Esophagus squamous epithelium (tissue), 5 donors: ENCODE measurements at regions not wholly inside any gene's neighbourhood (a gene's known extent, or its start where the extent isn't known, plus 50 kb on each side); places are given as distances from the start of the nearest gene placed in this dataset.

Experiments used
- DNase-seq: peaks from one replicate; lab custom pipeline; 2025; lab: John Stamatoyannopoulos, UW
- H3K27ac ChIP-seq, 4 donors: fragments of 200-600 bp; sonication (generic); one replicate each; pipeline ENCODE4 v1.5.1; 2016 to 2019; ENCODE audit warnings: mild to moderate bottlenecking in 1 of 4
- H3K27me3 ChIP-seq, 4 donors: fragments of 200-600 bp; sonication (generic); 1 replicate in 3 of 4; 2 replicates in 1 of 4; pipeline versions ENCODE4 v1.5.1 to v1.6.0; 2017 to 2021; ENCODE audit warnings: antibody characterized with exemption in 1 of 4
- H3K36me3 ChIP-seq, 3 donors: fragments of 200-600 bp; sonication (generic); one replicate each; pipeline ENCODE4 v1.5.1; 2016 to 2019
- H3K4me1 ChIP-seq, 3 donors: fragments of 200-600 bp; sonication (generic); one replicate each; pipeline ENCODE4 v1.5.1; 2017 to 2019
- H3K4me3 ChIP-seq, 4 donors: fragments of 200-600 bp; sonication (generic); 1 replicate in 3 of 4; 2 replicates in 1 of 4; pipeline ENCODE4 v1.5.1; 2016 to 2019; ENCODE audit warnings: mild to moderate bottlenecking in 2 of 4, moderate library complexity in 1 of 4
- H3K9me3 ChIP-seq, 3 donors: fragments of 200-600 bp; sonication (generic); one replicate each; pipeline ENCODE4 v1.5.1; 2016 to 2019
- POLR2A ChIP-seq, 4 donors: fragments of 450-650 bp; IDR thresholded peaks; one replicate each; pipeline ENCODE4 v1.6.1; 2017; ENCODE audit warnings: antibody characterized with exemption in 4 of 4, mild to moderate bottlenecking in 4 of 4, moderate library complexity in 3 of 4
- whole genome bisulfite sequencing, 2 donors: methylation state at CpG; one replicate each; pipeline ENCODE4 v1.1.5; 2018; 5-methylcytosine and 5-hydroxymethylcytosine counted together
- intact Hi-C: fragments of 100-400 bp; cut with DNase I; formaldehyde crosslinking; loops from one replicate; pipeline ENCODE4 v1.15.0; 2022
- TF ChIP-seq, protein P1 (sequence below), 6 experiments: fragments of 450-650 bp in 4 of 6; fragments of 200-600 bp in 2 of 6; sonication (generic) in 2 of 6; IDR thresholded peaks; one replicate each; pipeline ENCODE4 v1.5.1; 2016 to 2019; ENCODE audit warnings: antibody characterized with exemption in 6 of 6, mild to moderate bottlenecking in 4 of 6, moderate library complexity in 4 of 6
- donor health status: DM: yes; HTN: yes; CAD: no.

DNA sequence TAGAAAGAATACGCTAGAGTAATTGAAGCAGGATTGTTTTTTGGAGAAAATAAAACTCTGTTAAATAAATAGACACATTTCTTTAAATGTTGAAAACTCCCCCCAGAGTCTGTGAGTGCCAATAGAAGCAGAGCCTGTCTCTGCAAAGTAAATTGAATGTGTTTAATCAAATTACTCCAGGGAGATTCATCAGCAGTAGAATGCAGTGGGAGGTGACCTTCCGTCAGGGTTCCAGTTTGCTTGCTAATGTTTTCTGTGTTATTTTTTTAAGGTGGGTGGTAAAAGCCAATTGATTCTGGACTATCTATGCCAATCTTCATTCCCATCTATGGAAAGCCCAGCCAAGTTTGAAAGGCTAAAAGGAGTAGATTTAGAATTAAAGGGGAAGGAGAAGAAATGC, 612.4 kb upstream of the GRM7 start:
- no peaks in the 10 kb centered on the region for H3K36me3 ChIP-seq
- H3K4me1 ChIP-seq, result no peaks in the 10 kb centered on the region
- no peak overlapping the region for H3K4me3 ChIP-seq
- no peak for DNase-seq
- no peak overlapping the region for H3K27ac ChIP-seq
- WGBS, 2 donors, result 38 to 53% methylated on average over 2 of the region's 2 CpGs
- H3K27me3 ChIP-seq, result no peaks in the 10 kb centered on the region
- TF ChIP-seq, protein P1, sequence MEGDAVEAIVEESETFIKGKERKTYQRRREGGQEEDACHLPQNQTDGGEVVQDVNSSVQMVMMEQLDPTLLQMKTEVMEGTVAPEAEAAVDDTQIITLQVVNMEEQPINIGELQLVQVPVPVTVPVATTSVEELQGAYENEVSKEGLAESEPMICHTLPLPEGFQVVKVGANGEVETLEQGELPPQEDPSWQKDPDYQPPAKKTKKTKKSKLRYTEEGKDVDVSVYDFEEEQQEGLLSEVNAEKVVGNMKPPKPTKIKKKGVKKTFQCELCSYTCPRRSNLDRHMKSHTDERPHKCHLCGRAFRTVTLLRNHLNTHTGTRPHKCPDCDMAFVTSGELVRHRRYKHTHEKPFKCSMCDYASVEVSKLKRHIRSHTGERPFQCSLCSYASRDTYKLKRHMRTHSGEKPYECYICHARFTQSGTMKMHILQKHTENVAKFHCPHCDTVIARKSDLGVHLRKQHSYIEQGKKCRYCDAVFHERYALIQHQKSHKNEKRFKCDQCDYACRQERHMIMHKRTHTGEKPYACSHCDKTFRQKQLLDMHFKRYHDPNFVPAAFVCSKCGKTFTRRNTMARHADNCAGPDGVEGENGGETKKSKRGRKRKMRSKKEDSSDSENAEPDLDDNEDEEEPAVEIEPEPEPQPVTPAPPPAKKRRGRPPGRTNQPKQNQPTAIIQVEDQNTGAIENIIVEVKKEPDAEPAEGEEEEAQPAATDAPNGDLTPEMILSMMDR (IDR thresholded peaks at IDR 0.05), result no peak
- TF ChIP-seq POLR2A (IDR thresholded peaks at IDR 0.05), result no peak
- intact Hi-C loops, result no loop called here
- no peaks in the 10 kb centered on the region for H3K9me3 ChIP-seq

DNA sequence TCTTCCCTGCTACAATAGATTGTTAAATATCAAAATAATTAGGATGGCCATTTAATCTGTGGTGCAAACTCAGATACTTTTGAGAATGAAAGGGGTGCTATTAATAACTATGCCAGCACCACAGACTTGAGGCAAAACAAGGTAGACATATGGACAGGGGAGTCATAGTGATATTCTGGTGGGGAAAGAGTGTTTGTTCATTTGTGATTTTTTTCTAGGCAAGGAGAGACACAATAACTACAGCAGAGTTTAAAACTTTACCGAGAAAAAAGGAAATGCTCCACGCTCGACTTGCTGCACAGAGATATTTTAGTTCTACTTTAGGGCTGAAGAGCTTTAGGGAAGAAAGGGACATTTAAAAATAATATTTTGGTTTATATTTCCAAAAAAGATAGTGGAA, 611.2 kb upstream of the GRM7 start:
- no peak for DNase-seq
- H3K4me3 ChIP-seq, result no peak overlapping the region
- TF ChIP-seq, protein P1 (IDR thresholded peaks at IDR 0.05), result no peak
- TF ChIP-seq POLR2A (IDR thresholded peaks at IDR 0.05), result no peak
- no peaks in the 10 kb centered on the region for H3K9me3 ChIP-seq
- H3K36me3 ChIP-seq, result no peaks in the 10 kb centered on the region
- 48 to 71% methylated on average over 3 of the region's 3 CpGs for WGBS, 2 donors
- H3K27me3 ChIP-seq, result no peaks in the 10 kb centered on the region
- no peaks in the 10 kb centered on the region for H3K4me1 ChIP-seq
- no peak overlapping the region for H3K27ac ChIP-seq
- intact Hi-C loops, result no loop called here

DNA sequence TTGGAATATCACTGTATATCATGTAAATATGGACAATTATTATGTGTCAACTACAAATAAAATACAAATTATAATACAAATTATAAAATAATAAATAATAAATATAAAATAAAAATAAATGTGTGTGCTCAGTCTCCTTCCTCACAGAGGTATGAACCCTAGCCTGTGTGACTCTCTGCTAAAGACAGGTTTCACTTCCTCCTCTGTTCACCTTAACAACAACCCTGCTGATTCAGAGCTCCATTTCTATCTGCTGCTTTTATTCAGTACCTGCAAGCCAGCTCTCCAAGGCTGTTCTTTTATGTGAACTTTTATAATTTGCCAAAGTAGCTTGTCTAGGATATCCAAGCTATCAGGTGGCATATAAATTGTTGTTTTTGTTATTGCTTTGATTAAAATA, 610.7 kb upstream of the GRM7 start:
- Histone ChIP-seq H3K4me3 (no peak overlapping the region), H3K27ac (no peak overlapping the region), H3K9me3 (no peaks in the 10 kb centered on the region), H3K36me3 (no peaks in the 10 kb centered on the region), H3K4me1 (no peaks in the 10 kb centered on the region), H3K27me3 (no peaks in the 10 kb centered on the region)
- intact Hi-C loops, result no loop called here
- DNase-seq, result no peak
- TF ChIP-seq, protein P1 (IDR thresholded peaks at IDR 0.05), result no peak
- no peak for TF ChIP-seq POLR2A (IDR thresholded peaks at IDR 0.05)

DNA sequence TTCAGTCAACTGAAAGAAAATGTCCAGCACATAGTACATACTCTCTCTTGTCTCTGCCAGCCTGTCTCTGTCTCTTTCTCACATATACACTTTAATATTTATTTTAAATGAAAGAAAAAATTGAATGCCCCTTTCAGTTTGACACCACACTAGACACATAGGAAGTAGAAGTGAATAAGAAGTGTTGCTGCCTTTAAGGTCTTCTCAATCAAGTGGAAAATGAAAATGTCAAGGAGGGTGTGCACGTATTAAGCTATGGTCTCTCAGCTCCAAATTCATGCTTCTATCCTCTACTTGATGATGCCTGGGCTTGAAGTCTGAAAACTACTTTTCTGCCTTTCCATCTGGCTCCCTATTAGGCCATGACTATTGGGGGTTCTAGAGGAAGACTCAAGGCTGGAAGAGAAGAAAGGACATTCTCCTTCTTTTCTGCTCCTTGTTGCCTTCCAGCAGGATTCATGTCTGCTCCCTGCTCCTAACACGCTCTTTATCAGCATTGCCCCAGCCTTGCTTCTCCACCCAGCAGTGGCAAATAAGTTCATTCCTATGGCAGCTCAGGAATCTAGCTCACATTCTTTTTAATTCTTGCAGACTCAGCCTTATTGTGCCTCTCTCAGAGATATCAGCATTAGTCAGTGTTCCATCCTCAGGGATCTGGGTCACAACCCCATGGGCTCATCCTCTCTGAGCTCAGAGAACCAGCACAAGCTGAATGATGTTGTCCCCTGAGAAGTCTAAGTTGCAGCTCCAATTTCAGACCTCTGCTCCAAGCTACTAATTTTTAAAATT, 609.1 kb upstream of the GRM7 start:
- Histone ChIP-seq H3K4me3 (no peak overlapping the region), H3K27me3 (no peaks in the 10 kb centered on the region), H3K36me3 (no peaks in the 10 kb centered on the region), H3K27ac (no peak overlapping the region), H3K4me1 (no peaks in the 10 kb centered on the region), H3K9me3 (no peaks in the 10 kb centered on the region)
- intact Hi-C loops, result no loop called here
- TF ChIP-seq, protein P1 (IDR thresholded peaks at IDR 0.05), result no peak
- TF ChIP-seq POLR2A (IDR thresholded peaks at IDR 0.05), result no peak
- DNase-seq, result no peak
- WGBS, 2 donors, result 62 to 63% methylated on average over 2 of the region's 2 CpGs

DNA sequence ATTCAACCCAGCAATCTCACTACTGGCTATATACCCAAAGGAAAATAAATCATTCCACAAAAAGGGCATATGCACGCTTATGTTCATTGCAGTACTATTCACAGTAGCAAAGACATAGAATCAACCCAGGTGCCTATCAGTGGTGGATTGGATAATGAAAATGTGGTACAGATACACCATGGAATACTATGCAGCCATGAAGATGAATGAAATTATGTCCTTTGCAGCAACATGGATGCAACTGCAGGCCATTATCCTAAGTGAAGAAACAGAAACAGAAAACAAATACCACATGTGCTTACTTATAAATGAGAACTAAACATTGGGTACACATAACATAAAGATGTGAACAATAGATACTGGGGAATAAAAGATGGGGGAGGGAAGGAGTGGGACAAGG, 606.4 kb upstream of the GRM7 start:
- WGBS, 2 donors, result 89 to 93% methylated on average over 1 of the region's 1 CpG
- no peaks in the 10 kb centered on the region for H3K9me3 ChIP-seq
- no peaks in the 10 kb centered on the region for H3K27me3 ChIP-seq
- no peaks in the 10 kb centered on the region for H3K36me3 ChIP-seq
- no peaks in the 10 kb centered on the region for H3K4me1 ChIP-seq
- intact Hi-C loops, result no loop called here
- TF ChIP-seq POLR2A (IDR thresholded peaks at IDR 0.05), result no peak
- TF ChIP-seq, protein P1 (IDR thresholded peaks at IDR 0.05), result no peak
- H3K4me3 ChIP-seq, result no peak overlapping the region
- H3K27ac ChIP-seq, result no peak overlapping the region
- DNase-seq, result no peak
